ENCODE measurements at regions not wholly inside any gene's neighbourhood (a gene's known extent, or its start where the extent isn't known, plus 50 kb on each side); places are given as distances from the start of the nearest gene placed in this dataset.

DNA sequence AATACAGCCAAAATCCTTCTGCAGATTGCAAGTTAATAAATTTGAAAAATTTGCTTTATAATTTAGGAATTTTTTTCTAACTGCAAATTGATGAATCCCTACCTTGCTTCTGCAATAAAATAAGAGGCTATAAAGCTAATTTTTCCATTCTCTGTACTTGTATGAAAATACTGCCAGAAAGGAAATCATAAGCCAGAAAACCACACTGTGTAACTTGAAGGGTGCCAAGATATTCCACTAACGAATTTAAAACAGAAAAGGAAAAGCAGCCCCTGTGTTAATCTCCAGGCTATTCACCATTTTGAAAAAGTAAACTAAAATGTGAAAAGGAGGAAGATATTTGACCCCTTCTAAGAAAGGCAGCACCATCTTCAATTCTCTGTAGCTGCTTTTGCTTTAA lies 557.9 kb upstream of the ZNF385D start:
- H3K9ac ChIP-seq (ENCODE audit: low read depth in 1 of 2, low read length in 2 of 2) = no peak overlapping the region

GRCh38 chr3:22315925-22316324 lies 564.9 kb upstream of the ZNF385D start:
- Histone ChIP-seq H3K4me1 (ENCODE audit: control insufficient read depth in 1 of 2, insufficient read depth in 2 of 2, low read length in 2 of 2) (no peaks in the 10 kb centered on the region), H3K27me3 (ENCODE audit: control insufficient read depth in 1 of 2, insufficient read depth in 2 of 2, low read length in 2 of 2) (no peaks in the 10 kb centered on the region), H3K36me3 (ENCODE audit: control insufficient read depth in 1 of 2, insufficient read depth in 2 of 2, low read length in 2 of 2) (no peaks in the 10 kb centered on the region), H3K9ac (ENCODE audit: low read depth in 1 of 2, low read length in 2 of 2) (no peak overlapping the region), H3K27ac (ENCODE audit: low read depth, low read length) (no peak overlapping the region), H3K4me3 (ENCODE audit: low read depth in 1 of 2, low read length in 2 of 2) (no peak overlapping the region), H3K9me3 (ENCODE audit: control insufficient read depth in 1 of 2, low read length in 2 of 2) (peaks cover 0 to 7% of the 10 kb centered on the region in 2 donors)

More for the DNA sequence above, 557.9 kb upstream of the ZNF385D start:
- Histone ChIP-seq H3K9me3 (ENCODE audit: control insufficient read depth in 1 of 2, low read length in 2 of 2) (no peaks in the 10 kb centered on the region), H3K27ac (ENCODE audit: low read depth, low read length) (no peak overlapping the region), H3K4me1 (ENCODE audit: control insufficient read depth in 1 of 2, insufficient read depth in 2 of 2, low read length in 2 of 2) (no peaks in the 10 kb centered on the region), H3K36me3 (ENCODE audit: control insufficient read depth in 1 of 2, insufficient read depth in 2 of 2, low read length in 2 of 2) (no peaks in the 10 kb centered on the region), H3K4me3 (ENCODE audit: low read depth in 1 of 2, low read length in 2 of 2) (no peak overlapping the region), H3K27me3 (ENCODE audit: control insufficient read depth in 1 of 2, insufficient read depth in 2 of 2, low read length in 2 of 2) (no peaks in the 10 kb centered on the region)

- H3K36me3 ChIP-seq (ENCODE audit: control insufficient read depth in 1 of 2, insufficient read depth in 2 of 2, low read length in 2 of 2) = no peaks in the 10 kb centered on the region
These were observed 567.3 kb upstream of the ZNF385D start for GRCh38 chr3:22318325-22318724.

DNA sequence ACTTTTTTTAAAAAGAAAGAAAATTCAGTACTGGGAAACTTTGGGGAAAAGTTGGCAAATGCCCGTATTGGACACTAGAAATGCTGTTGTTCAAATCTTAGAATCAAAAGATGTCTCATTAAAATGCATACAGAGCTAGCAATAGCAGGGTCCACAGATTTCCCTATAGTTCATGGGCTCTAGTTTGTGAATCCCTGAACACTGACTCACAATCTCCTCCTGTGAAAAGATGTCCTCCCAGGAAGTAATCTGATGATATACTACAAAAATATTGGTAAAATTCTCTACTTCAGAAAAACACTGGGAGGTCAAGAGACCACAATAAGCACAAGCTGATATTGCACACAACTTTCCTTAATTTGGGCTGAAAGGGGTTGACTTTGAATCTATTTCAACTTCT lies 568.4 kb upstream of the ZNF385D start:
- Histone ChIP-seq H3K27me3 (ENCODE audit: control insufficient read depth in 1 of 2, insufficient read depth in 2 of 2, low read length in 2 of 2) (no peaks in the 10 kb centered on the region), H3K4me1 (ENCODE audit: control insufficient read depth in 1 of 2, insufficient read depth in 2 of 2, low read length in 2 of 2) (no peaks in the 10 kb centered on the region), H3K4me3 (ENCODE audit: low read depth in 1 of 2, low read length in 2 of 2) (no peak overlapping the region), H3K9ac (ENCODE audit: low read depth in 1 of 2, low read length in 2 of 2) (no peak overlapping the region), H3K36me3 (ENCODE audit: control insufficient read depth in 1 of 2, insufficient read depth in 2 of 2, low read length in 2 of 2) (no peaks in the 10 kb centered on the region), H3K27ac (ENCODE audit: low read depth, low read length) (no peak overlapping the region), H3K9me3 (ENCODE audit: control insufficient read depth in 1 of 2, low read length in 2 of 2) (peaks cover 0 to 7% of the 10 kb centered on the region in 2 donors)

More at GRCh38 chr3:22318325-22318724, 567.3 kb upstream of the ZNF385D start:
- Histone ChIP-seq H3K9me3 (ENCODE audit: control insufficient read depth in 1 of 2, low read length in 2 of 2) (peaks cover 0 to 7% of the 10 kb centered on the region in 2 donors), H3K9ac (ENCODE audit: low read depth in 1 of 2, low read length in 2 of 2) (no peak overlapping the region), H3K27ac (ENCODE audit: low read depth, low read length) (no peak overlapping the region), H3K4me1 (ENCODE audit: control insufficient read depth in 1 of 2, insufficient read depth in 2 of 2, low read length in 2 of 2) (no peaks in the 10 kb centered on the region), H3K4me3 (ENCODE audit: low read depth in 1 of 2, low read length in 2 of 2) (no peak overlapping the region), H3K27me3 (ENCODE audit: control insufficient read depth in 1 of 2, insufficient read depth in 2 of 2, low read length in 2 of 2) (no peaks in the 10 kb centered on the region)

DNA sequence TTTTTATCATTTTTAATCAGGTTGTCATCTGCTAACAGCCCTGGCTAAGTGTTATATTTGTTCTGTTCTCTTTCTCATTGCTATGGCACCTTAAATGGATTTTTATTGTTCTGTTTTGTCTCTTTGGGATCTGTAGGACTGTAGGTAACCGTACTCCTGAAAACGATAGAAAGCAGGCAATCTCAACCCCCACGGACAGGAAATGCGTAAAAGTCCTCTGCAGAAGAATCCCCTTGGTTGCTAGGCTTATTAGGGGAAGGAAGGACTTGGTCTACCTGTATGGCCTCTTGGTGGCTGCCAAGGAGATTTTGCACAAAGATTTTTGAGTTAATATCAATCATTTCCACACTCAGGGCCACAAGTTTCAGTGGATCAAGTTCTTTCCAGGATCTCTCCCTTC lies 571.9 kb upstream of the ZNF385D start:
- H3K4me1 ChIP-seq (ENCODE audit: control insufficient read depth in 1 of 2, insufficient read depth in 2 of 2, low read length in 2 of 2) = no peaks in the 10 kb centered on the region

DNA sequence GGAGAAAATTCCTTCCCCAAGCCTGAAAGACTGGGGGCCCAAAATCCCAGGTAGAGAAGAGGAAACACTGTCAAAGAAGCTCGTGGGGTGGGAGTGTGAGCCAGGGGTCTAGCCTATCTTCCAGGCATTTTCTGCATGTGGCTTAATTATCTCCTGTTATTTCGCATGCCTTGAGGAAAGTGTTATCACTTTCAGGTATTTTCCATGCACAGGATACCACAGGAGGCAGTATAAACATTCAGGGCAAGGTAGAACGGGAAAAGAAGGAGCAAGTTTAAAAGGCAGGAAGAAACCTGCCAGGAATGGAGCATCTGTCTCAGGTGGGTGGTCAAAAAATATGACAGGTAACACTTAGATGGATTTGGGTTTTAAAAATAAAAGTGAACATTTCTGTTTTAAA lies 575.3 kb upstream of the ZNF385D start:
- Histone ChIP-seq H3K36me3 (ENCODE audit: control insufficient read depth in 1 of 2, insufficient read depth in 2 of 2, low read length in 2 of 2) (no peaks in the 10 kb centered on the region), H3K9me3 (ENCODE audit: control insufficient read depth in 1 of 2, low read length in 2 of 2) (no peaks in the 10 kb centered on the region), H3K27ac (ENCODE audit: low read depth, low read length) (no peak overlapping the region), H3K9ac (ENCODE audit: low read depth in 1 of 2, low read length in 2 of 2) (no peak overlapping the region), H3K27me3 (ENCODE audit: control insufficient read depth in 1 of 2, insufficient read depth in 2 of 2, low read length in 2 of 2) (no peaks in the 10 kb centered on the region), H3K4me3 (ENCODE audit: low read depth in 1 of 2, low read length in 2 of 2) (no peak overlapping the region), H3K4me1 (ENCODE audit: control insufficient read depth in 1 of 2, insufficient read depth in 2 of 2, low read length in 2 of 2) (no peaks in the 10 kb centered on the region)

More for the DNA sequence above, 571.9 kb upstream of the ZNF385D start:
- Histone ChIP-seq H3K27ac (ENCODE audit: low read depth, low read length) (no peak overlapping the region), H3K4me3 (ENCODE audit: low read depth in 1 of 2, low read length in 2 of 2) (no peak overlapping the region), H3K36me3 (ENCODE audit: control insufficient read depth in 1 of 2, insufficient read depth in 2 of 2, low read length in 2 of 2) (no peaks in the 10 kb centered on the region), H3K9me3 (ENCODE audit: control insufficient read depth in 1 of 2, low read length in 2 of 2) (no peaks in the 10 kb centered on the region), H3K27me3 (ENCODE audit: control insufficient read depth in 1 of 2, insufficient read depth in 2 of 2, low read length in 2 of 2) (no peaks in the 10 kb centered on the region), H3K9ac (ENCODE audit: low read depth in 1 of 2, low read length in 2 of 2) (no peak overlapping the region)

- H3K36me3 ChIP-seq (ENCODE audit: control insufficient read depth in 1 of 2, insufficient read depth in 2 of 2, low read length in 2 of 2) = no peaks in the 10 kb centered on the region
- no peaks in the 10 kb centered on the region for H3K27me3 ChIP-seq (ENCODE audit: control insufficient read depth in 1 of 2, insufficient read depth in 2 of 2, low read length in 2 of 2)
- no peak overlapping the region for H3K9ac ChIP-seq (ENCODE audit: low read depth in 1 of 2, low read length in 2 of 2)
- H3K27ac ChIP-seq (ENCODE audit: low read depth, low read length) = no peak overlapping the region
- H3K4me3 ChIP-seq (ENCODE audit: low read depth in 1 of 2, low read length in 2 of 2) = no peak overlapping the region
- no peaks in the 10 kb centered on the region for H3K4me1 ChIP-seq (ENCODE audit: control insufficient read depth in 1 of 2, insufficient read depth in 2 of 2, low read length in 2 of 2)
- H3K9me3 ChIP-seq (ENCODE audit: control insufficient read depth in 1 of 2, low read length in 2 of 2) = peaks cover 0 to 4% of the 10 kb centered on the region in 2 donors
These were observed 584.0 kb upstream of the ZNF385D start for GRCh38 chr3:22334996-22335395.

GRCh38 chr3:22349215-22349851 lies 598.3 kb upstream of the ZNF385D start:
- no peak overlapping the region for H3K27ac ChIP-seq (ENCODE audit: low read depth, low read length)
- H3K27me3 ChIP-seq (ENCODE audit: control insufficient read depth in 1 of 2, insufficient read depth in 2 of 2, low read length in 2 of 2) = no peaks in the 10 kb centered on the region
- H3K4me3 ChIP-seq (ENCODE audit: low read depth in 1 of 2, low read length in 2 of 2) = no peak overlapping the region
- no peaks in the 10 kb centered on the region for H3K9me3 ChIP-seq (ENCODE audit: control insufficient read depth in 1 of 2, low read length in 2 of 2)
- H3K4me1 ChIP-seq (ENCODE audit: control insufficient read depth in 1 of 2, insufficient read depth in 2 of 2, low read length in 2 of 2) = no peaks in the 10 kb centered on the region
- no peak overlapping the region for H3K9ac ChIP-seq (ENCODE audit: low read depth in 1 of 2, low read length in 2 of 2)
- H3K36me3 ChIP-seq (ENCODE audit: control insufficient read depth in 1 of 2, insufficient read depth in 2 of 2, low read length in 2 of 2) = no peaks in the 10 kb centered on the region

DNA sequence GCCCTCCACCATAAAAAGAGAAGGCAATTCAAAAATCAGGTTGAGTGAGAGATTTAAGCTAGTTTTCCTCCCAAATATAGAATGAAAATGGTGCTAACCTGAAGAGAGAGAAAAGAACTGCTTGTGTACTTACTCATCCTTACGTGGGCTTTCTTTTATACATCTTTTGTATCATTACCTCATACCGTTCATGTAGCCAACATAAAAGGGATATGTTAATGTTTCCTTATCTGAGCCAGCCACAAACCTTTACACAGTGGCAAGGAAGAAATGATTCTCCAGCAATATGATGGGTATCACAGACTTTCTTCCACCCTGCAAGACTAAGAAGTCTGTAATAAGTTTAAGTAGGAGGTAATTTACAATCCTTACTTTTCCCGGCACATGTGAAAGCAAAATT lies 600.8 kb upstream of the ZNF385D start:
- Histone ChIP-seq H3K27me3 (ENCODE audit: control insufficient read depth in 1 of 2, insufficient read depth in 2 of 2, low read length in 2 of 2) (no peaks in the 10 kb centered on the region), H3K4me1 (ENCODE audit: control insufficient read depth in 1 of 2, insufficient read depth in 2 of 2, low read length in 2 of 2) (no peaks in the 10 kb centered on the region), H3K27ac (ENCODE audit: low read depth, low read length) (no peak overlapping the region), H3K9ac (ENCODE audit: low read depth in 1 of 2, low read length in 2 of 2) (no peak overlapping the region), H3K4me3 (ENCODE audit: low read depth in 1 of 2, low read length in 2 of 2) (no peak overlapping the region), H3K9me3 (ENCODE audit: control insufficient read depth in 1 of 2, low read length in 2 of 2) (no peaks in the 10 kb centered on the region), H3K36me3 (ENCODE audit: control insufficient read depth in 1 of 2, insufficient read depth in 2 of 2, low read length in 2 of 2) (no peaks in the 10 kb centered on the region)

GRCh38 chr3:22353126-22353525 lies 602.1 kb upstream of the ZNF385D start:
- Histone ChIP-seq H3K9ac (ENCODE audit: low read depth in 1 of 2, low read length in 2 of 2) (no peak overlapping the region), H3K4me1 (ENCODE audit: control insufficient read depth in 1 of 2, insufficient read depth in 2 of 2, low read length in 2 of 2) (no peaks in the 10 kb centered on the region), H3K4me3 (ENCODE audit: low read depth in 1 of 2, low read length in 2 of 2) (no peak overlapping the region), H3K36me3 (ENCODE audit: control insufficient read depth in 1 of 2, insufficient read depth in 2 of 2, low read length in 2 of 2) (no peaks in the 10 kb centered on the region), H3K9me3 (ENCODE audit: control insufficient read depth in 1 of 2, low read length in 2 of 2) (no peaks in the 10 kb centered on the region), H3K27me3 (ENCODE audit: control insufficient read depth in 1 of 2, insufficient read depth in 2 of 2, low read length in 2 of 2) (no peaks in the 10 kb centered on the region), H3K27ac (ENCODE audit: low read depth, low read length) (no peak overlapping the region)

- no peaks in the 10 kb centered on the region for H3K4me1 ChIP-seq (ENCODE audit: control insufficient read depth in 1 of 2, insufficient read depth in 2 of 2, low read length in 2 of 2)
- H3K36me3 ChIP-seq (ENCODE audit: control insufficient read depth in 1 of 2, insufficient read depth in 2 of 2, low read length in 2 of 2) = no peaks in the 10 kb centered on the region
- H3K9ac ChIP-seq (ENCODE audit: low read depth in 1 of 2, low read length in 2 of 2) = no peak overlapping the region
- H3K27me3 ChIP-seq (ENCODE audit: control insufficient read depth in 1 of 2, insufficient read depth in 2 of 2, low read length in 2 of 2) = no peaks in the 10 kb centered on the region
- no peak overlapping the region for H3K27ac ChIP-seq (ENCODE audit: low read depth, low read length)
- H3K9me3 ChIP-seq (ENCODE audit: control insufficient read depth in 1 of 2, low read length in 2 of 2) = no peaks in the 10 kb centered on the region
- H3K4me3 ChIP-seq (ENCODE audit: low read depth in 1 of 2, low read length in 2 of 2) = no peak overlapping the region
These were observed 607.3 kb upstream of the ZNF385D start for GRCh38 chr3:22358334-22358733.

Data from duodenal mucosa (tissue), 2 donors.